GM12878 (cell line): ENCODE measurements at regions not wholly inside any gene's neighbourhood (a gene's known extent, or its start where the extent isn't known, plus 50 kb on each side); places are given as distances from the start of the nearest gene placed in this dataset.

Source experiments
- ATAC-seq: fragments of 200-7000 bp; cut with Tn5 transposase; 3 replicates; pipeline ENCODE4 v1.9.1; 2020; ENCODE audit warnings: mild to moderate bottlenecking, moderate library complexity
- BruUV-seq: library from RNA; stranded (reverse); fragments of 400-500 nt; replicated peaks from 2 replicates; lab custom pipeline; 2021; lab: Mats Ljungman, UMichigan
- CTCF ChIA-PET: fragments of 300-600 bp; sonication (Branson Sonifier 250); formaldehyde crosslinking; extraction: SDS; loops from one replicate; lab custom pipeline; 2021; ENCODE audit warnings: inconsistent platforms; lab: Yijun Ruan, JAX
- POLR2A ChIA-PET: fragments of 350-600 bp; formaldehyde crosslinking; extraction: SDS; loops from one replicate; lab custom pipeline; 2021; ENCODE audit warnings: inconsistent platforms; lab: Charles Lee
- RAD21 ChIA-PET: fragments of 300-600 bp; sonication (Branson Sonifier 250); formaldehyde crosslinking; loops from one replicate; lab custom pipeline; 2023; ENCODE audit warnings: antibody characterized with exemption; ENCODE audit not compliant: unreplicated experiment; lab: Charles Lee
- SMC1A ChIA-PET: fragments of 300-600 bp; sonication (Branson Sonifier 250); formaldehyde crosslinking; loops from one replicate; lab custom pipeline; 2023; ENCODE audit not compliant: unreplicated experiment, uncharacterized antibody; lab: Charles Lee
- DNase-seq: peaks from one replicate; pipeline ENCODE4 v3.0.0-alpha.2; 2011; ENCODE audit warnings: low read depth, low spot score
- FAIRE-seq: peaks from 3 replicates; lab custom pipeline; 2011; peaks lifted over from hg19 to GRCh38; lab: Jason Lieb, UNC
- H2AFZ ChIP-seq: 2 replicates; pipeline ENCODE4 v1.6.0; 2011; ENCODE audit warnings: low read depth, low read length, control low read depth; ENCODE audit not compliant: control insufficient read depth
- H3K27ac ChIP-seq: 2 replicates; pipeline ENCODE4 v1.5.1; 2011; ENCODE audit warnings: control low read depth; ENCODE audit not compliant: control insufficient read depth, insufficient read depth
- H3K27me3 ChIP-seq, 2 experiments: replicated peaks in 1 of 2; 2 replicates each; pipeline versions ENCODE4 v1.6.0 to v1.6.1; 2011; ENCODE audit warnings: low read length in 1 of 2; ENCODE audit not compliant: control insufficient read depth in 2 of 2, insufficient read depth in 2 of 2
- H3K36me3 ChIP-seq, 2 experiments: 2 replicates each; pipeline ENCODE4 v1.5.1; 2011; ENCODE audit warnings: low read length in 1 of 2; ENCODE audit not compliant: control insufficient read depth in 2 of 2, insufficient read depth in 2 of 2
- H3K4me1 ChIP-seq: 2 replicates; pipeline ENCODE4 v1.6.1; 2011; ENCODE audit warnings: mild to moderate bottlenecking, low read length, moderate library complexity, mixed read lengths; ENCODE audit not compliant: control insufficient read depth, insufficient read depth
- H3K4me2 ChIP-seq: 2 replicates; pipeline ENCODE4 v1.6.0; 2011; ENCODE audit warnings: control low read depth; ENCODE audit not compliant: control insufficient read depth, insufficient read depth
- H3K4me3 ChIP-seq: fragments of 200-600 bp; sonication (generic); 2 replicates; pipeline ENCODE4 v1.5.1; 2016
- H3K79me2 ChIP-seq: 2 replicates; pipeline ENCODE4 v1.6.0; 2011; ENCODE audit warnings: low read length; ENCODE audit not compliant: control insufficient read depth, insufficient read depth
- H3K9ac ChIP-seq: 2 replicates; pipeline ENCODE4 v1.8.0; 2011; ENCODE audit warnings: low read length, control low read depth, mixed read lengths; ENCODE audit not compliant: control insufficient read depth, insufficient read depth
- H3K9me3 ChIP-seq: replicated peaks from 3 replicates; pipeline ENCODE4 v1.5.1; 2011; ENCODE audit warnings: mild to moderate bottlenecking, low read length; ENCODE audit not compliant: control insufficient read depth, insufficient read depth
- H4K20me1 ChIP-seq: 2 replicates; pipeline ENCODE4 v1.6.0; 2011; ENCODE audit not compliant: control insufficient read depth, insufficient read depth
- BACH1 ChIP-seq: fragments of 450-650 bp; IDR thresholded peaks from 2 replicates; pipeline ENCODE4 v1.6.1; 2017; ENCODE audit warnings: mild to moderate bottlenecking, borderline replicate concordance
- BCLAF1 ChIP-seq: fragments of 450-650 bp; IDR thresholded peaks from 2 replicates; pipeline ENCODE4 v1.6.1; 2017; ENCODE audit warnings: antibody characterized with exemption, mild to moderate bottlenecking, moderate library complexity
- MYB ChIP-seq: fragments of 150-350 bp; IDR thresholded peaks from 2 replicates; pipeline ENCODE4 v1.6.1; 2014; ENCODE audit warnings: mild to moderate bottlenecking, low read depth, low read length, borderline replicate concordance
- PKNOX1 ChIP-seq: fragments of 450-650 bp; IDR thresholded peaks from 2 replicates; pipeline ENCODE4 v1.6.1; 2016; ENCODE audit warnings: mild to moderate bottlenecking
- SIN3A ChIP-seq: IDR thresholded peaks from 2 replicates; pipeline ENCODE4 v1.6.1; 2012; ENCODE audit warnings: low read depth, low read length, improper control_type of control experiment
- TCF3 ChIP-seq: IDR thresholded peaks from 2 replicates; pipeline ENCODE4 v1.6.1; 2012; ENCODE audit warnings: low read depth, mild to moderate bottlenecking, low read length, borderline replicate concordance; ENCODE audit not compliant: insufficient read depth
- ZBTB40 ChIP-seq: fragments of 450-650 bp; IDR thresholded peaks from 2 replicates; pipeline ENCODE4 v1.6.1; 2016; ENCODE audit warnings: mild to moderate bottlenecking, moderate library complexity, borderline replicate concordance
- ZSCAN29 ChIP-seq: fragments of 450-650 bp; IDR thresholded peaks from 2 replicates; pipeline ENCODE4 v1.6.1; 2017; ENCODE audit warnings: mild to moderate bottlenecking, moderate library complexity
- in situ Hi-C: fragments of 300-500 bp; cut with MboI; formaldehyde crosslinking; loops from 9 replicates; pipeline ENCODE4 v1.14.3; 2018; ENCODE audit warnings: mixed read lengths
- intact Hi-C: fragments of 100-400 bp; cut with micrococcal nuclease; formaldehyde crosslinking; loops from one replicate; pipeline ENCODE4 v1.14.2; 2022; ENCODE audit not compliant: unreplicated experiment

- no peak for ATAC-seq
- TF ChIP-seq PKNOX1 (no peak), BCLAF1 (no peak), ZBTB40 (no peak), MYB (no peak), SIN3A (no peak), TCF3 (no peak), ZSCAN29 (no peak), BACH1 (no peak)
- TF ChIP-seq, all 136 proteins: peak for 0
- Histone ChIP-seq H3K4me1 (no peaks in the 10 kb centered on the region), H2AFZ (no peak overlapping the region), H3K27me3 (no peaks in the 10 kb centered on the region), H3K4me2 (no peak overlapping the region), H4K20me1 (no peaks in the 10 kb centered on the region), H3K9me3 (no peaks in the 10 kb centered on the region), H3K79me2 (no peaks in the 10 kb centered on the region), H3K27ac (no peak overlapping the region), H3K9ac (no peak overlapping the region), H3K4me3 (no peak overlapping the region), H3K36me3 (no peaks in the 10 kb centered on the region)
- RAD21 ChIA-PET = no interaction called here
- FAIRE-seq (no peak), DNase-seq (no peak)
- in situ Hi-C loops = no loop called here
- CTCF ChIA-PET = no interaction called here
- SMC1A ChIA-PET = no interaction called here
- no TSS peak for BruUV-seq
- POLR2A ChIA-PET = no interaction called here
- intact Hi-C loops = no loop called here
Measured at GRCh38 chr3:78096488-78097255, 1056.8 kb downstream of the ROBO2 start.
